NCI-H128 (cell line): ENCODE measurements at regions not wholly inside any gene's neighbourhood (a gene's known extent, or its start where the extent isn't known, plus 50 kb on each side); places are given as distances from the start of the nearest gene placed in this dataset.
"Not testable (repeated sequence)": the region's sequence is repeated elsewhere in the genome, so short reads cannot be mapped to it uniquely, and the experiment has no call there.

Source experiments
- DNase-seq: peaks from one replicate; lab custom pipeline; 2025; ENCODE audit not compliant: unreplicated experiment; lab: John Stamatoyannopoulos, UW

DNA sequence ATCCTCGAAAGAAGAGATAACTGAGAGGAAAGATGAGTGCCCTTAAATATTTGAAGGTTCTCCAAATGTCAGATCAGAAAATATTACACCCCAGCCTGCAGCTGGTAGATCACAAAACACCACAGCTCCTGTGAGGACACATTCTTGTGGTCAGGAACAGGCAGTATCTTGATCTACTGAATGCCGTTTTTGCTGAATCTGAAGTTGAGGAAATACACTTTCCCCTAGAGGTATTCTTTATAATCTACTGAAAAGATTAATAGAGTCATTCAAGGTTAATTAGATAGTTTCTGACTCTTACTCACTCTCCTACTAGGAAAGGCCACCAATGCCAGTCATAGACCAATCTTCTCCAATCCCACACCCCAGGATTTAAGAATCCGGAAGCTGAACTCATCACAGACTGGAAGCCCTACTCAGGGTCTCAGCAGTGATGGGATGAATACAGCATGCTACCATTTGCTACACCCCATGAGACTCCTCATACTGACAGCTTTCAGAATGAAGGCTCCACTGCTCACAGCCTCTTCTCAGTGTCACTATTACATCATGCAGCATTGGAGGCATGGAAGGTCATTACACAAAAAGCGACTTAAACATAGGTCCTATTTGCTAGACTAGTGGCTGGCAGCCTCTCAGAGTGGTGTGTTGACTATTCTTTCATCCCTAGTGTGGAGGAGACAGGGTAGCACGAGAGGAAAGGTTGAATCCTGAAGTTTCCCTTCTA lies 143.9 kb upstream of the SLC1A3 start:
- DNase-seq: no peak

DNA sequence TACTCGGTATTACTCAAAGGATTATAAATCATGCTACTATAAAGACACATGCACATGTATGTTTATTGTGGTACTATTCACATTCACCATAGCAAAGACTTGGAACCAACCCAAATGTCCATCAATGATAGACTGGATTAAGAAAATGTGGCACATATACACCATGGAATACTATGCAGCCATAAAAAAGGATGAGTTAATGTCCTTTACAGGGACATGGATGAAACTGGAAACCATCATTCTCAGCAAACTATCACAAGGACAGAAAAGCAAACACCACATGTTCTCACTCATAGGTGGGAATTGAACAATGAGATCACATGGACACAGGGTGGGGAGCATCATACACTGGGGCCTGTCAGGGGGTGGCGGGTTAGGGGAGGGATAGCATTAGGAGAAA lies 130.5 kb upstream of the SLC1A3 start:
- not testable (repeated sequence) for DNase-seq

DNA sequence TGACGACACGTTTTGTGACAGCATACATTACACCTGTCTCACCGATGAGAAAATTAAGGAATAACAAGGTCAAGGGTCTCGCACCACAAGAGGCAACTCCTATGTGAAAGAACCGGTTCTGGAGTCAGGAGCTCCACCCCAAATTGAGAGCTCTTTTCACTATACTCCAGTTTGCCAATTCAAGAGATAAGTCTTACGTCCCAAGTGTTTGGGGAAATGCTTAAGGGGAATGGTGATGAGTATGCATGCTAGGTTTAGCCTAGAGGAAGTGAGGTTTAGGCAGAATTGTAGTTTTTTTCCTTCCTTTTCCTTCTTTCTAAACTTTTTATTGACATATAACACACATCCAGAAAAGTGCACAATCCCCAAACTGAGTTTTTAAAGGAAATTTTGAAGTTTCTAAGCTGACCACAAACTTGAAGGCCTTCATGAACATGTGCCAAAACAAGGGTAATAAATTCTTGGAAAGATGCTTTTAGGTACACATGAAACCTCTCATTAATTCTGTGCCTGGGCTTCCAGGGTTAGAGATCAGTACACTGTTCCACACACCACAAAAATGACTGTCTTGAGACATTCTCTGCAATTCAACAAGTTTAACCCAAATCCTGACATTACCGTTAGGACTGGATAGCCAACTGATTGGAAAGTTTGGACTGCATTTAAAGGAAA lies 127.6 kb upstream of the SLC1A3 start:
- no peak for DNase-seq

DNA sequence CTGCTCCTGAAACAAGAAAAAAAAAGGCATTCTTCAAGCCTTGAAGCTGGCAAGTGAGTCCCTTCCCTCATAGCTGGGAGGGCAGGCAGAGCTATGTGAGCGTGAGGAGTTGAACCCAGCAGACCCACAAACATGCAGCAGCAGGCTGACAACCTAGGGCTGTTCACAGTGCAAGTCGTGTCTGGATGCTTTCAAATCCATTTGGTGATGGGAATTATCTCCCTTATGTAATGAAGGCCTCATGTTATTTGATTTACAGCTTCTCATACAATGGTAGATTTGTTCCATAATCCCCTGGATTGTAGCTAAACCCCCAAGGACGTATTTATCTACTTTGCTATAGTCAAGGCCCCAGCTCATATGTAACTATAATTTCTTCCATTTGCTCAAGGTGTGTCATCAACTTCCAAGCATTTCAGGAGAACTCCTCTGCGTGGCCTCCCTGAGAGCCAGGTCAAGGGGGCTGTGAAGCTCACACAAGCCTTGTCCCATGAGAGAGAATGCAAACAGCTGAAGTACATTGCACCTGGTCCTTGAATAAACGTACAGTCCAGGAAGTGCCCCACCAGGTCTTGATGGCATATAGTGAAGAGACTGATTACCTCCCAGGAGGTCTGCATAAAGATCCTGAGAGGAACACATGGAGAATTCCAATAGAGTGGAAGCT lies 124.8 kb upstream of the SLC1A3 start:
- DNase-seq: no peak

DNA sequence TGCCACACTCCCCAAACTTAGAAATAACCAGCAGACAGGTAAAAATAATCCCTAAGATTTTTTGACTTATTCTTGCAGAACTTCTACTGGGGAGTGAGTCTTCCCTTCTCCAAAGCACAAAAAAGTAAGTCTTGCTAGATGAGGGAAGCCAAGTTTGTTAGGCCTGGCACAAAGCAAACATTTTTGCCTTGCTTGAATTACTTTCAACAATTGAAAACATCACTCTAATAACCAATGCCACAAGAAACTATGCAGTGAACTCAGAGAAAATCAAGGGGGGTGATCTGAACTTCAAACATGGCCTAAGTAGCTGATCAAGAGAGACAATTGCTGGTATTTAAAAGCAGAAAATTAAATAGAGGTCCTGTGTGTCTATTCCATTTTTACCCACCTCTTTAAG lies 123.6 kb upstream of the SLC1A3 start:
- no peak for DNase-seq

DNA sequence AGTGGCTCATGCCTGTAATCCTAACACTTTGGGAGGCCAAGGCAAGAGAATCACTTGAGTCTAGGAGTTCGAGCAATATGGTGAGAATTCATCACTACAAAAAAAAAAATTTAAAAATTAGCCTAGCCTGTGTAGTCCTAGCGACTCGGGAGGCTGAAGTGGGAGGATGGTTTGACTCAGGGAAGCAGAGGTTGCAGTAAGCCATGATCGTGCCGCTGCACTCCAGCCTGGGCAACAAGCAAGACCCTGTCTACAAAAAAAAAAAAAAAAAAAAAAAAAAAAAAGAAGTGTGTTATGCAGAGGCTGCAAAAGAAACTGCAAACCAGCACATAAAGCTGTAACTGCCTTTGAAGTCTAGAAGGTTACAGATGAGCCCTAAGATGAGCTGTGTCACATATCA lies 116.9 kb upstream of the SLC1A3 start:
- no peak for DNase-seq

DNA sequence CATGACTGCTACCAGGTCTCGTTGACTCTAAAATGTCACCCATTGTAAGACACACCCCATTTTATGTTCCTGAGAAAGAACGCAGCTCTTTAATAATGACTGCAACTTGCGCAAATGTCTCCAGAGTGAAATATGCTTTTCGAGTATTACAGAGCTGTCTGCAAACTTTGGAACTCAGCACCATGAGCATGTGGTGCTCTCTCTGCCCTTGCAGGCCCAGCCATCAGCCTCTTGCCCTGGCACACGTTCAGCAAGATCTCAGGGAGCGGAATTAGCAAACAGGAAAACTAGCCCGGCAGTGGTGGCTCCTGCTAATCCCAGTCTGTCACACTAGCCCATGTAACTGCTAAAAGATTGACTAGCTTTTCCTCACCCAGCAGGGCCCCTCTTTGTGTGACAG lies 114.5 kb upstream of the SLC1A3 start:
- no peak for DNase-seq

DNA sequence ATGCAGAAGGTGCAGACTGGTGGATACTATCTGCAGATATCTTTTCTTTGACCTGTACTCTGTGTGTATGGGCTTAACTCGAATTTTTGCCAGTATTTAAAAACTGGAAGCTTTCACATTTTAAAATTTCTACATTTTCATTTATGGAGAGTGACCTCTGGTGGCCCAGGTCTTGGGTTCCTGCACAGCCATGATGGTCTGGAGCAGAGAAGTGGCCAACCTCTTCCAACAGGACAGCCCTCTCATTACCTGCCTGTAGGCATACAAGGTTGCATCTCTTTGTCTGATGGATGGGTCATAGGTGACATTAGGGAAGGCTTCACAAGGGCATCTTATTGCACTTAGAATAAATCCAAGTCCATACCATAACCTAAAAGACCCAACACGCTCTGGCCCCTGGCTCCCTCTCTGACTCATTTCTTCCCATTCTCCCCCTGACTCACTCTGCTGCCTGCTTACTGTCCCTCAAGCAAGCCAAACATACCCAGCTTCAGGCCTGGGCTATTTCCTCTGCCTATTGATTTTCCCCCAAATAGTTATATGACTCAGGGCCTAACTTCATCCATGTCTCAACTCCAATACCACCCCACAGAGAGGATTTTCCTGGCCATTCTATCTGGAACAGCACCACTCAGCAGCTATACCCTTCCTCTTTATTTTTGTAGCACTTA lies 113.3 kb upstream of the SLC1A3 start:
- DNase-seq: no peak

DNA sequence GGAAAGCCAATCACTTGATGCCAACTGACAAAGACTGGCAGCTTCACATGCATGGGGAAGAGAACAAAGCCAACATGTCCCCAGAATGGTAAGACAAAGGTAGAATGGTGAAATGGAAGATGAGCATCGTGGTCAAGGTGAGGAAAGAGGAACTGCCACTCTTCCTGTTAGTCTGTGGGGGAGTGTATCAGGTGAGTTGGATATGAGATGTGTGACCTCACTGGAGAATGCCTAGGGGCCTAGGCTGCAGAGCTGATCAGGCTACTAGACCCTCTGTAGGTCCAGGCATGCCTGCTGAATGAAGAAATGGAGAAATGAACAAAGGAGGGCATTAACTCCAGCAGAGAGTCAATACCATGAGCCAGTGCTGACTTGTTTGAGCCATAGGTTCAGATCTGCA lies 112.4 kb upstream of the SLC1A3 start:
- DNase-seq: no peak

DNA sequence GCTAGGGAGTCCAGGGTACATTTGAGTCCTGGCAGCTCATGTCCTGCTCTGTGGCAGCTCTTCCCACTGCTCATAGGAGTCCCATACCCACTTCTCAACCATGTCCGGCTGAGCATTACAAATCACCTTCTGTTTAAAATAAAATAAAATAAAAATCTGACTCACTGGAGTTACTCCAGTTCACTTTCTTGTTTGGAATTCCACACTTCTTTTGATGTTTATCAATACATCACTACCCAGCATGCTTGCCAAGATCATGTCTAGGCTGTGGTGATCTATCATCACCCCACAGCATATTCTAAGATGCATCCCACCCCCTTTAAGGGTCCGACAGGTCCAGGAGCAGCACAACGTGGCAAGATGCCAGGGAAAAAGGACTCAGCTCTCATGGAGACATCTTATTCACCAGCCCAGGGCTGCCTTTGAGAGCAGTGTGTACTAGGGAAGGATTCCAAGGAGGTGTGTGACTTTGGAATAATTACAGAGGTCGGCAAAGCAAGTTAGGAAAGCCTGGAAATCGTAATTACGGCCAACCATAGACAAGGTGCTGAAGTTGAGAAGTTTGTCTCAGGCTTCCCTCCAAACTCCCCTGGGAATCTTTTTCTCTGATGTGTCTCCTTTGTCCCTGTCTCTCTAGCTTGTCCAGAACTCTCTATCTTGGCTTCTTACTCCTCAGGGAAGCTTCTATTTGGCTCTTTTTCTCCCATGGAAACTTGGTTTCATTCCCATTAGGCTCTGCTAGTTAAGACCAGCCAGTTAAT lies 111.4 kb upstream of the SLC1A3 start:
- no peak for DNase-seq

DNA sequence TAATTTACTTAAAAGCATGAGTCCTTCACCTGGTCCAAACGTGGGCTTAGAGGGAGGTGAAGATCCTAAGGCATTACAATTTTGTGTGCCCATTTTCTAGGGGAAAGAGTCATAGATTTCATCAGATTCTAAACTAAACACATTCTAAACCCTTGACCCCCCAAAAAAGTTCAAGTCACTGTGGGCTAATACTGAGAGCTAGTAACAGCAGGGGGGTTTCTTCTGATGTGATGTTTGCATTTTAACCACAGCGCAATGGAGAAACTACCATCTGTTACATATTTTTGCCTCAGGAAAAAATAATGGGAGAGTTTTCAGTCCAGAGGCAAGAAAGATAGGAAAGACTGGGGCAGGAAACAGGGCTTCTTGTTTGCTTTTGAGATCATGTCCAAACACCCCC lies 110.8 kb upstream of the SLC1A3 start:
- DNase-seq: no peak

DNA sequence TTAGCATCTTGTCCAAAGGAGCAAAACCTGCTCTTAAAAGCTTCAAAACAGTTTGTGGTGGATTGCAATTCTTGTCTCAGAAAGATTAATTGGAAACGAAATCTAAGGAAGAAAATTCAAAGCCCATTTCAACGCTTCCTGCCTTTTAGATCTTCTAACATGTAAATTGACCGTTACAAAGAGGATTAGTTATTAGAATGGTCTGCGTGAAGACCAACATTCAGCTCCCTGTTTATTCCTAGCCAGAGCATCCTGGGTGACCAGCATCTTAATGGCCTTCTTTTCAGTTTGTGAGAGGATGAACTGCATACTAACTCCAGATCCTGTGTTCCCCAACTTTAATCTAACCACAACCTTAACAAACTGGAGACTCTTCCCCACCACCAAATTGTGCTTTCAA lies 109.9 kb upstream of the SLC1A3 start:
- no peak for DNase-seq

DNA sequence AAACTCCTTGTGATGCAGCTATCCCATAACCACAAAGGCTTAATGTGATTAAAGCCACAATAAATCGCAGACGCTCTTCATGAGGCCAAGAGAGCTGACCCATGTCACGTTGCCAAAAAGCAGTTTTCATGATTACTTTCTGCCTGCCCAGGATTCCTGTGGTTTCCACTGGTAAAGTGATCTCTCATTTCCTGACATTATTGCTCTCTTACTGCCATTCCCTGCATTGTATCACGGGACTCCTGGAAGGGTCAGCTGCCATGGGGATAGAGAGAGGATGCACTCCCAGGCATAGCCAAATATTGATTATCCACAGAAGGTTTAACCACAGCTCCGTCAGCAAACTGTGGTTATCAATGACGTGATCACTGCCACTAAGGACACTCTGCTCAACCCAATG lies 103.8 kb upstream of the SLC1A3 start:
- no peak for DNase-seq

DNA sequence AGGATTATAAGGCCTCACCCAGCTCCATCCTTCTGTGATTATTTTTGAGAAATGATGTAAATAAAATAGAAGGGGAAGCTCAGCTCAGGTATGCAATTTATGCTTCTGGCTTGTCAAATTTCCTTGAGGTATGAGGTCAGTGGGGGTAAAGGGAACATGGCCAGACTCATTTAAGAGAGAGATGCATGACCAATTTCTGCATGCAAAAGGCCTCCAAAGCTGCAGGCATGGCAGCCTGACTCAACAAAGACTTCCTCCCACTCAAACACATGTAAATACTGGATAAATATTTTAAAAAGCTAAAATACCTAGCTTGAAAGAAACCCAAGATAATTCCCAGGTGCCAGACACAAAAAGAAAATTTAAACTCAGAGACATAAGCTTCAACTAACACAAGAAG lies 101.4 kb upstream of the SLC1A3 start:
- no peak for DNase-seq

DNA sequence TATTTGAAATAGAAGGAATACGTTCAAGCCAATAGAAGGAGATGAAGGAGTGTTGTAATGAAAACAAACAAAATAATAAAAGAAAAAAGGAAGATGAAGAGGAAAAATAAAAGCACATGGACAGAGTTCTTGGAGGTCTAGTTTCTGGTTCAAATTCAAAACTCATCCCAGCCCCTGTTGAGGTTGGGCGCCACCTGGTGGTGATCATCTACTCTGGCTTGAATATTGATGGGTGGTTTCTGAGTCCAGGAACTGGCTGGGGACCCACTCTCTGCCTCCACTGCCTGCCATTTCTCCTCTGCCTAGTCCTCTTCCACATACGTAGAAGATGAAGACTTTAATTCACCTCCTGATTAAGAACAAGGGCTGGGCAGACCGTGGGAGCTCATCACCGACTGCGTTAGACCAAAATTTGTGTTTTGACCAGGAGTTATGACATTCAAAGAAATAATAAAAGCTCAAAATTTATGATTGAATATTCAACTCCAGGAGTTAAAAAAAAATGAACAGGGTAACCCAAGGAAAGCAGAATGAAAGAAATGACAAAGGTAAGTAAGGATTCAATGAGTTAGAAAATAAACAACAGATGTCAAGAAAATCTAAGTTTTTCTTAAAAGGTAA lies 99.0 kb upstream of the SLC1A3 start:
- peak; percentile 45 for DNase-seq

DNA sequence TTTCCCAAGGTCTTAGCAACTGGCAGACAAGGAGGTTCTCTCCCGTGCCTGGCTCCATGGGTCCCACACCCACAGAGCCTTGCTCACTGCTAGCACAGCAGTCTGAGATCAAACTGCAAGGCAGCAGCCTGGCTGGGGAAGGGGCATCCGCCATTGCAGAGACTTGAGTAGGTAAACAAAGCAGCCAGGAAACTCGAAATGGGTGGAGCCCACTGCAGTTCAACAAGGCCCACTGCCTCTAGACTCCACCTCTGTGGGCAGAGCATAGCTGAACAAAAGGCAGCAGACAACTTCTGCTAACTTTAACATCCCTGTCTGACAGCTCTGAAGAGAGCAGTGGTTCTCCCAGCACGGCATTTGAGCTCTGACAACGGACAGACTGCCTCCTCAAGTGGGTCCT lies 98.1 kb upstream of the SLC1A3 start:
- DNase-seq: not testable (repeated sequence)

DNA sequence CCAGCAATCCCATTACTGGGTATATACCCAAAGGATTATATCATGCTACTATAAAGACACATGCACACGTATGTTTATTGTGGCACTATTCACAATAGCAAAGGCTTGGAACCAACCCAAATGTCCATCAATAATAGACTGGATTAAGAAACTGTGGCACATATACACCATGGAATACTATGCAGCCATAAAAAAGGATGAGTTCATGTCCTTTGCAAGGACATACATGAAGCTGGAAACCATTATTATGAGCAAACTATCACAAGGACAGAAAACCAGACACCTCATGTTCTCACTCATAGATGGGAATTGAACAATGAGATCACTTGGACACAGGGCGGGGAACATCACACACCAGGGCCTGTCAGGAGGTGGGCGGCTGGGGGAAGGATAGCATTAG lies 92.8 kb upstream of the SLC1A3 start:
- not testable (repeated sequence) for DNase-seq

DNA sequence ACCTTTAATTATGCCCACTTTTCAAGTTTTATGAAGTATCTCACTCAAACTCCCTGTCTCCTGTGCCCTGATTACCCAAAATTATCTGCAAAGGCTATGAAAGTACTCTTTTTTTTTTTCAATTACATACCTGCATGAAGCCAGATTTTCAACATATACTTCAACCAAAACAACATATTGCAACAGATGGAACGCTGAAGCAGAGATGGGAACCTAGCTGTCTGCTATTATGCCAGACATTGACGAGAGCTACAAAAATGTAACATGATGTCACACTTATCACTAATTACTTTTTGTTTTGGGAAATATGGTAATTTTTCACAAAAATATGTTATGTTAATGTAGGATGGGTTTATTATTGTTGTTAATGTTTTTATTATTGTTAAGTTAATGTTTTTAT lies 86.5 kb upstream of the SLC1A3 start:
- no peak for DNase-seq

DNA sequence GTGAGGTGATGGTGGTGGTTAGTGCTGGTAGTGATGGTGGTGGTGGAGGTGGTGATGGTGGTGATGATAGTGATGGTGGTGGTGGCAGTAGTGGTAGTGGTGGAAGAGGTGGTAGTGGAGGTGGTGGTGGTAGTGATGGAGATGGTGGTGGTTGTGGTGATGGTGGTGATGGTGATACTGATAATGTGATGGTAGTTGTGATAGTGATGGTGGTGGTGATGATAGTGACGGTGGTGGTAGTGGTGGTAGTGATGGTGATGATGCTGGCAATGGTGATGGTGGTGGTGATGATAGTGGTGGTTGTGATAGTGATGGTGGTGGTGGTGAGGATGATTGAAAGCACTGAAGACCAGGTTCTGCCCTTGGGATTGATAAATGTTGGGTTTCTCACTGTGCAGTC lies 85.2 kb upstream of the SLC1A3 start:
- no peak for DNase-seq

DNA sequence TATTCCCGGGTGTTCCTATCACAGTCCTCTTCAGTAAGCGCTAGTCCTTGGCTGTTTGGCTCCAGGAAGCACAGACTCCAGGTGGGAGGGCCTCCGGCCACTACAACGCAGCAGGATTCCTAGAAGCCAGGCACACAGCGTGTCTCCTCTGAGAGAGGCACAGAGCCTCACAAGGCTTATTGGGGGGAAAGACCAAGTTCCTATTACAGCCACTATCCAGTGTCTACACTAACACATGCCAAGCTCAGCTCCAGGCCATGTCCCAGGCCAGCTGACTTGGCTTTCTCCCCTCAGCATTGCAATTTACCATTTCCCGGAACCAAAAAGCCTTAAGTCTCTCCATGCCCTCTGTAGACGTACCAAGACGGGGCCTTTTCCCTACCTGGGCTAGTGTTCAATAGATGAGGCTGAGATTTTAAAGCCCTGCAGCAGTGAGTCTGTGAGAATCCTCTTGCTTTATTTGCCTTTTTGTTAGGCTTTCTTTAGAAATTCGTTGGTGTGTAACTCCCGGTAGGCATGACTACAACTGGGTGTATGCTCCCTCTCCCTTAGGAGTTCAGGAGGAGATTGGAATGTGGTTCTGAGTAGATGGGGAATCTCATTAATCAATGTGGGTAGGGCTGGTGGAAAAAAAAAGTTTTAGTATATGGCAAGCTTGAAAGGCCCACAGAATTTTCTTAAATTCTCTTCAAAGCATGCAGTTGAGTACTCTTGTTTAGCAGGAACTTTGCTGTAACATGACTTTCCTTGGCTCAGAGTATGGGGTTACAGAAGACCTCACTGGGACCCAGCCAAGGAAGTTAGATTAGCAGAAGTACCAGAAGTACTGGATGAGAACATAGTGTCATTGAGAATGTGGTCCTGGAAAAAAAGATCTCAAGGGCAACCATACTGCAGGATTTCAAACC lies 84.3 kb upstream of the SLC1A3 start:
- no peak for DNase-seq
